HG02610 (cell line): ENCODE measurements at regions not wholly inside any gene's neighbourhood (a gene's known extent, or its start where the extent isn't known, plus 50 kb on each side); places are given as distances from the start of the nearest gene placed in this dataset.

Experiments used
- ATAC-seq: cut with Tn5 transposase; IDR thresholded peaks from one replicate; pipeline ENCODE4 v1.9.1; 2021; ENCODE audit warnings: mild to moderate bottlenecking, moderate library complexity; ENCODE audit not compliant: unreplicated experiment

DNA sequence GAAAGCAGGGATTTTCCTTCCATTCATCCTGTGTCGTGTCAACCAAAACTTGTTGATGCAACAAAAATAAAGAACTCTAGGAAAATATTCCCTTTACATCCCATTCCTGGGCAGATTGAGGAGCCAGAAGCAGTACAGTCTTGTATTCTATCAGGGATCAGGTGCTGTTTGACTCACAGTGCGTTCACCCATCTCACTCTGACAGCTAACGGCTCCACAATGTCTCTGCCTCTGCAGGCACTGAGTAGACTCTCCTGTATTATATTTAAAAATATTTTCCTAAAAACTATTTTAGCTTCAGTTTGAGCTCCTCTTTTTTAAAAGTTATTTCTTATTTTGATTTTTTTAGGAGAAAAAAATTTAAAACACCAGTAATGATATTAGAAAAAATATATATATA, 600.6 kb upstream of the SALL3 start:
- no peak for ATAC-seq

DNA sequence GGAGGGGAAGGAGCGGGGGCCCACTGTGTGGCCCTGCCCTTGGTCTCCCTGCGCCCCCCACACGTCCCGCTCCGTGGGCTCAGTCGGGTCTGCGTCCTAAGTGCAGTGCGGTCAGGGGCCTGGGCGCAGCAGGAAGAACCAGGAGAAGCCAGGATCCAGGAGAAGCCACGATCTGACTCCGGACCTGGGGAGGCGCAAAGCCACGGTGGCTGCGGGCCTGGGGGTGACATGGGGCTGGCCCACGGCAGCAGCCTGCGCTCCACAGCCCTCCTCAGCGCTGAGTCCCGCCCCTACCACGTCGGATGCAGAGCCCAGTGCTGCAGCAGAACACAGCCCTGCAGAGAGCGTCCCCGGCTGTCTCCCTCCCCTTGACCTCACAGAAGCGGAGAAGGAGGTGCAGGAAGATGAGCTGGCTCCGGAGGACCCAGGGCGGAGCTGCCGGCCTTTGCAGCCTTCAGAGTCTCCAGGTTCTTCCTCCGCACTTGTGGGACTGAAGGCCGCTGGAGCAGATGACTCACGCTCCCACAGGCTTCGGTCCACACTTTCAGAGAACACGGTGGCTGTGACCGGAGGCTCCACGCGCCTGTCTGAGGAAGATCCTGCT, 589.2 kb upstream of the SALL3 start:
- no peak for ATAC-seq

DNA sequence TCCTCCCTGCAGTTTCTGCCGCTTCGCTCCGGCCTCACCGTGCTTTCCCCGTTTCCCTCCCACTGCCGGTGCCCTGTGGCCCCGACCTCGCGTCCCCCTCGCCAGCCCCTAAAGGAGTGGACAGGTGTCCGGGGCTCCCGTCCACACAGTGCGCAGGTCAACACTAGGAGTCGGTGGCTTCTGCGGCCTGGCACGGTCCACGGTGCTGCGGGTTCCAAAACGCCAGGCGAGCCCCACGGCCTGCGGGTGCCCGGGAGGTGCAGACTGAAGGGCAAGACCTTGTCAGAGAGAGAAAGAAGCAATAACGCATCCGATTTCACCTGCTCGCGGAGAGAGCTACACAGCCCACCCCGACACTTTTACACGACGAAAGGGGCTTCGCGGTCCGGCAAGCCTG, 588.7 kb upstream of the SALL3 start:
- ATAC-seq, result no peak

DNA sequence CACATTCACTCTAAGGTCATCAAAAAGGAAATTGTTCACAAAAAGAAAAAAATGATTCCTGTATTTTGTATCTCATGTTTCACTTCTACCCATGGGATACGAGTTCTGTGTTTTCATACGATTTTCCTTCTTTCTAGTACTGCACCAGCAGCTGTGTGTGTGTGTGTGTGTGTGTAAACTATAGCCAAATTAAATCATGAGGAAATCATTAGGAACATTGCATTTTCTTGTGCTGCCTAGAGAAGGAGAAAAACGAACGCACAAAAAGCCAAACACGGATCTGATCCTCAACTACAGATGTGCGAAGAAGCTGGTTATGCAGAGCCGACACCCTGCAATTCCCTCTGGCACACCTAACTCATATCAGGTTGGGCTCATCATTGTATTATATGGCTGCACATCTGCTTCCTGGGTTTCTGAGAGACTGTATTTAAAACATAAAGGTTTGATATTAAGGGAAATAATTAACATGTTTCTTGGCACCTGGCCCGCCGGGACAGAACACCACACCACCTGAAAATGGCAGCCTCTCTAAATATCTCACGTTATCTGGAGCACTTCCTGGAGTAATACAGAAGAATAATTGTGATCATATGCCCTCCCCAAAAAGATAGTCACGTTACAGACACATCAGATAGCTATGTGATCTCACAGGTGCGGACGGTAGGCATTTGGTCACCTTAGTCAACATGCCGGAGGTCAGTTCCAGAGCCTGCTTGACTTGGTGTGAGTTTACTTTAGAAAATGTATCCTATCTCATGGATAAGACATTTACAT, 586.3 kb upstream of the SALL3 start:
- no peak for ATAC-seq

DNA sequence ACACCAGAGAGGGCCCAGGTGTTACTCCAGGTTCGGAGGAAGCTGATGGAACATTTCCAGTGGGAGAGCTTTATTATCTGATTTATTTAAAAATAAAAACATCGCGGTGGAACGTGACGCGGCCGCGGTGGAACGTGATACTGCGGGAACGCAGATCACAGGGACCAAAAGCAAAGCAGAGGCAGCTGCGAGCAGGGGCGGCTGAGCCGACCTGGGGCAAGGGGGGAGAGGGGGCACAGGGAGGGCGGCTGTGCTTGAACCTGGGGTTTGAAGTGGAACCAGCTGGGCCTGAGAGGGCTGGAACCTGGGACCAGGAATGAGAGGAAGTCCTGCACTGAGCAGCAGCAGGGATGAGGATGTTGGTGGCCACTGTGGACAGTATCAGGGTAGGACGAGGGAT, 583.5 kb upstream of the SALL3 start:
- ATAC-seq, result no peak

DNA sequence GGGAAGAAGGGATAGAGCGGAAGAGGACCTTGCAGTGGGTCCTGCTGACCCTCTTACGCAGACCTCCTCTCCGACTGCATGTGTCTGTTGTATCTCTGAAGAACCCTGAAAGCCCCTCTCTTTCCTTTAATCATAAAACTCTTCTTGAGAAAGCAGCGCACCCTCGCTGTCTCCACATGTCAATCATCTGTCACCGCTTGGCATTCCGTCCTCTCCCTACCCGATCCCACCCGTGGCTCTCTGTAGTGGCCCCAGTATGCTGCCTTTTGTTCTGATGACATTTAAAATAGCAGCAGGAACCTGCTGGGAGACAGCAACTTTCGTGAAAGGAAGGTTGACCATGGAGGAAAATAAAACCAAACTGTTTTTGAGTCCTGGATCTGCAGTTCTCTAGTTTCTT, 582.9 kb upstream of the SALL3 start:
- no peak for ATAC-seq

DNA sequence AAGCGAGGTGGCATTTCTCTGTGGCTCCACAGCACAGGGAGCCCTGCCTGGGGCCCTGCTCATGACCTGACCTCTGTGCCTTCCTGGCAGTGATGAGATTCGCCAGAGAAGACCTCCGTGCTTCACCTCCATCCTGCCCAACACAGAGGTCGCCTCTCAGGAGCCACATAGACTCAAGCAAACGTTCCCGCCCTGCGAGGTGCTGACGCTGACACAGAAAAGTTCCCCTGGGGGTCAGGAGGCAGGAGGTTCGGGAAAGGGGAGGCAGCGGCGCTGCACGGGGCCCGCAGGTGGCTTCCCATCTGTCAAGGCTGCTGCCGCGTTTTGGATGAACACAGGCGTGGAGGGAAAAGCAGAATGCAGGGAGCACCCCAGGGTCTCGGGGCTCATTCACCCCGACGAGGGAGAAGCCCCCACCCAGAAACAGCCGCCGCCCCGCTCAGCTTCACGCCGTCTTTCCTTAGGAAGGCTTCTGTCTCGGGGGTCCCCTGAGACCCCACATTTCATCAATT, 579.6 kb upstream of the SALL3 start:
- no peak for ATAC-seq

DNA sequence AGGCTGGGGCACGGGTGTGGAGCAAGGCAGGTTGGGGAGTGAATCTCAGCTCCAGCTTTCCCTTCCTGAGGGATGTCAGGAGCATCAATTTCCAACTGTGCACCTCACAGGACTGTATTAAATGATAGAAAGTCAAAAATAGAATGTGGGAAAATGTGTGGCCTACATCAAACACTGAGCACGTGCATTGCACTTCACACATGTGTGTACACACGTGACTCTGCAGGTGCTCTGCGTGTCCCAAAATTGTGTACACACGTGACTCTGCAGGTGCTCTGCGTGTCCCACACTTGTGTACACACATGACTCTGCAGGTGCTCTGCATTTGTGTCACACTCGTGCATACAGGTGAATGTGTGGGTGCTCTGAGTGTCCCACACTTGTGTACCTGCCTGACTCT, 577.2 kb upstream of the SALL3 start:
- ATAC-seq, result no peak

DNA sequence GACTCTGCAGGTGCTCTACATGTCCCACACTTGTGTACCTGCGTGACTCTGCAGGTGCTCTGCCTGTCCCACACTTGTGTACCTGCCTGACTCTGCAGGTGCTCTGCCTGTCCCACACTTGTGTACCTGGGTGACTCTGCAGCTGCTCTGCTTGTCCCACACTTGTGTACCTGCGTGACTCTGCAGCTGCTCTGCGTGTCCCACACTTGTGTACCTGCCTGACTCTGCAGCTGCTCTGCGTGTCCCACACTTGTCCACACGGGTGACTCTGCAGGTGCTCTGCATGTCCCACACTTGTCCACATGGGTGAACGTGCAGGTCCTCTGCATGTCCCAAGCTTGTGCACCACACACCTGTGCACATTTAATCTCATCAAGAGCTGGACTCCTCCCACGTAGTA, 576.7 kb upstream of the SALL3 start:
- no peak for ATAC-seq

DNA sequence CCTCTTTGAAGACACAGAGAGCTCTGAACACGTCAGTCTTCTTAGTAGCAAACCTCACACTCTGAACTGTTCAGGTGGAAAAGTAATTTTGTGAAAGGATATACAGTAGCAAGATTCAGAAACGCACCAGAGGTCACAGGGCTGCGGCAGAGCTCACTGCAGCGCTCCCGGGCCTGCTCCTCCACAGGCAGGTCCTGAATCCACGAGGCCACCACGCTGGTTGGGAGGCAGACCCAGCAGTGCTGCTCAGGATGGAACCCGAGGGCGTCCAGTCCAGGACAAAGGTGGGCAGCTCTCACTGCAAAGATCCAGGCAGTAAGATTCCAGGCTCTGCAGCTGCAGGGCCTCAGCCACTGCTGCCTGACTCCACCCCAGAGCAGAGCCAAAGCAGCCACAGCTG, 576.2 kb upstream of the SALL3 start:
- no peak for ATAC-seq

DNA sequence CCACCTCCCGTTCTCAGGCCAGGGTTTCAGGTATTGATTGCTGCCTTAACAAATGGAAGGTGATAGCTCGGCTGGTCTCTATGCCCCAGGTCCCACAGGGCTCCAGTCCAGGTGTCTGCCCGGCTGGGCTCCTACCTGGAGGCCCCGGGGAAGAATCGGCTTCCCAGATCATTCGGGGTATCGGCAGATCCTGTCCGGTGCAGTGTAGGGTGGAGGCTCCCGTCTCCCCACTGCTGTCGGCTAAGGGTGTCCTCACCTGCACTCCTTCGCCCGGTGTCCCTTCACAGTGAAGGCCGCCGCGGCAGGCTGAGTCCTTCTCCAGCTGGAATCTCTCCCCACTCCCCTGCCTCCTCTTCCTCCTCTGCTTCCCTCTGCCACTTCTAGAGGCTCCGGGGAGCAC, 573.9 kb upstream of the SALL3 start:
- ATAC-seq, result no peak

DNA sequence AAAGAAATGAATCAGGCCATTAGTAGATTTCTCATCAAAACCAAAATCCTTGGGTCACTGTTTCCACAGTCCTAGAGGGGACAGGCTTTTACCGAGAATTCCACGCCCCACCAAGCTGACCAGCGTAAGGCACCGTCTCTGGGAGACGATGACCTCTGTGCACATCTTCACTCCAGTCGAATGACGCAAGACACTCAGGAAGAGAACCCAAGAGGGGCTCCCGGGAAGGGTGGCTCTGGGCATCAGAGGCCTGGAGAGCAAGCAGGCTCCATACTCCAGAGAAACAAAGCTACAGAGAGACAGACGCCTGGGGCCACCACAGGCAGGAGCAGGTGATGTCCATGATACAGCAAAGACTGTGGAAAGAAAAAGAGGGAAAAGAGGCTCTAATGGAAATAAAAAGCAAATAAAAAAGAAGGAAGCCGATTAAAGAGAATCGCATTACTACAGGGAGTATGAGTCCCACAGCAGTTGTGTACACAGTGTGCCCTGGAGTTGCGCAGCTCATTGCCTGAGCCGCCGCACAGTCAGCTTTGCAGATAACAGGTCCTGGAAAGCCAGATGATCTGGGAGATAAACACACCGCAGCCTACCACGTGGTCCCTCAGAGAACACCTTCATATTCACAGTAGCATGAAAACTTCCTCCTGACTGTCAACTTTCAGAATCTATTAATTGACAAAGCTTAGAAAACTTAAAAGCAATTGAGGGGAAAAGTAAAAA, 572.7 kb upstream of the SALL3 start:
- no peak for ATAC-seq

DNA sequence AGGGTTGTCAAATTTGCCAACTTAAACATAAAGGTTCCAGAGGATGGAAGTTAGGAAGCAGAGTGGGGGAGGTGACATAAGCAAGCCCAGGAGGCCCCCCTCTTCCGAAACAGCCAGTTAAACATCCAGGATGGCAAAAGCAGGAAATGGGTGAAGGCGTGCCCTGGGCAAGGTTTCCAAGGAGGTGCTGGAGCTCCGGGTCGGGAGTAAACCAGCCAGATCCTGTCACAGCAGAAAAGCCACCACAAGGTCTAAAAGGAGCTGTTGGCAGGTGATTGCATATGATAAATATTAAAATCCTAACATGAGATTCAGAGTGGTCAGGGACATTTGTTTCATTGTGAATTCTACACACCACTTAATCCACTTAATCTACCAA, 572.2 kb upstream of the SALL3 start:
- ATAC-seq, result no peak

DNA sequence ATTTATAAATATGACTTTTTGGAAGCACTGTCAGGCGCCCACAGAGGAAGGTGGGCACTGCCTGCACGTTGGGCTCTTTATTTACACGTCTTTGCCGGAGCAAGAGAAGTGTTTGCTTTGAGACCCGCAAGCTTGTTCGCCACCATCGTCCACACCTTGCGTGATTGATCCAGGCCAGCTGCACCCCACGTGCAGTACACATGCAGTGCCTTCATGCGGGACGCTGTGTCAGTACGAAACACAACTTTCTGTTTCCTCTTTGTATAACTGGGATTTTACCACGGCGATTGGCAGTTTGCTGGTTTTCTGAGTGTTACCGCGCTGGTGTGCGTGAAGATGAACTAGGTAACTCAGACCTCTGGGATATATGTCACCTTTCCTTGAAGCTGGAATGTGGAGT, 571.0 kb upstream of the SALL3 start:
- no peak for ATAC-seq

DNA sequence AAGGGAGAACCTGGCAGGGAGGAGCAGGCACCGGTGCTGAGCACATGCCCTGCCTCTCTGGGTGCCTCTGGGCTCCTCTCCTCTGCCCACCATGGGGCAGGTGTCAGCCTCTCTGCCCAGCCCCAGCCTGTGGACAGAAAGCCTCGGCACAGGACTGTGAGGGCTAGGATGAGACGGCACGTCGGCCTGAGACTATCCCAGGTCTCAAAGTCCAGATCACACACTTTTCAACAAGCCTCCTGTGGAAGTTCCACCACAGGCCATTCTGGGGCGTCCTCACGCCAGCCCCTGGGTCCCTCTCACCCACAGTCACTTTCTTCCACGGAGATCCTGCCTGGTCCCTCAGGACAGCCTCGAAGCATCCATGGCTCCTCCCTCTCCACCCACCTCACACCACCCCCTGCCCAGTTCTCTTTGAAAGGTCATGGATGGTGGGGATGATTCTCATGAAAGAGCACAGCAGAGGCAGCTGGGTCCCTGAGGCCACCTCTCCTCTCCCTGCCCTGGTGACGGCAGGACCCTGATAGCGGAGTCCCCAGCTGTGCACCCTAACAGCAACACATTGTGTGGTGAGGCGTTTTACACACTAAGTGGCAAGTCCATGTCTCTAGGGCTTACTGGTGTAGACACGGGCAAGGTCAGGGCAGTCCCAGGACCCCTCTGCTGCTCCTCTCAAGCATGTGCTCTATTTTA, 569.4 kb upstream of the SALL3 start:
- ATAC-seq, result no peak

DNA sequence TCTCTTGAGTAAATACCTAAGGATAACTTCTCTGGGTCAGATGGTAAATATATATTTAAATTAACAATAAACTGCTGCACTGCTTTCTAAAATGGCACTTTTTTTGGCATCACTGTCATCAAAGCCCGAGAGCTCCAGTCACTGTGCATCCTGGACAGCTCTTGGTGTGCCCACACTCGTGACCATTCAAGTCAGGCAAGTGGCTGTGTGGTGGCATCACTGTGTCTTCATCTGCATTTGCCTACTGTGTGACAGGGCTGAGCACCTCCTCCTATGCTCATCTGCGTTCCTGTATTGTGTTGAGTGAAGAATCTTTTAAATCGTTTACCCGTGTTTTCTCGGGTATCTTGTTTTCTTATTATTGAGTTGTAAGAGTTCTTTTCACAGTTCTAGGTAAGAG, 568.1 kb upstream of the SALL3 start:
- ATAC-seq, result no peak

DNA sequence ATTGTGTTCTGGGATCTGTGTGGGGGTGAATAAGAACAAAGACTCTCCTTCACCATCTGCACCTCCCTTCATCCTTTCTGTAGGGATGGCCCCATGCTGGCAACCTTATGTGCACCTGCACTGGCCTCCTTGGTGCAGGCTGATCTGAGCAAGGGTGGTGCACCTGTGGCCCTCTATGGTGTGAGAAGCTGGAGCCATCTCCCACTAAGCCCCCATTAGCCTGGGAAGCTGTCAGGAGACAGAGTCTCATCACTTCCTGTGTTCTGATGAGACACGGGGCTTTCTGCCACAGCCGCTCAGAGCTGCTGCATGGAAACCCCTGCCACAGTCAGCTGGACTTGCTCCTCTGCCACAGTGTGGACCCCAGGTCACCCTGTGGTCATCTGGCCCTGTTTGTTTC, 565.3 kb upstream of the SALL3 start:
- ATAC-seq, result no peak

DNA sequence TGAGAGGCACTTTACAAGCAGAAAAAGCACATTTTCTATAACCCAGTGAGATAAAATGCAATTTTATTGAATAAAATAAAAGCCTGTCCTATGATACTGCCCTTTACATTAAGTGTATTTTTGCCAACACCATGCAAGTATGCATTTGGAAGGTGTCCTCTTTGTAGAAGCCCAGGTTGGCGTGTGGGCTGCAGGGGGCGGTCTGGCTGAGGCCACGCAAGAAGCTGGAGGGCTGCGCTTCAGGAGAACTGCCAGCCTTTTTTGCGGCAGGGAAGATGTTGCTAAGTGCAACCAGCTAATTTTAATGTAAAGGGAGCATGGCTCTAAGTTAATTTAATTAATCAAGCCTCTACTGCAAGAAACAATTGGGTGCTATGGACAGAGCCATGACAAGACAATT, 562.8 kb upstream of the SALL3 start:
- no peak for ATAC-seq

DNA sequence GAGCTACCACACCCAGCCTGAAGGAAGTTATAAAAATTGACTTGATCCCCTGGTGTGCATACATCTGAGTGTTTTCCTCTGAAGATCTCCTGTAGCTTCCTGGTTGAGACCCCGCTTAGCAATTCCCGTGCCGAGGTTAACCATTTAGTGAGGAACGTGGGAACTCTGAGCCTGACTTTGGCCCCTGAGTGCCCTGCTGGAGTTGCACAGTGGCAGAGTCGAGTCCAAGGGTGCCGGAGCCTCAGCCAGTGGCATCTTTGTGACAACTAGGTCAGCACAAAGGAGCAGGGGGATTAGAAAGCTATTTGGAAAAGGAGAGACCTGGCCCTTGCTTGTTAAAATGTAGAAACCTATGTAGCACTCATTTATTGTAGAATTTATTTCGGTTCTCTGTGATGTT, 561.2 kb upstream of the SALL3 start:
- no peak for ATAC-seq

DNA sequence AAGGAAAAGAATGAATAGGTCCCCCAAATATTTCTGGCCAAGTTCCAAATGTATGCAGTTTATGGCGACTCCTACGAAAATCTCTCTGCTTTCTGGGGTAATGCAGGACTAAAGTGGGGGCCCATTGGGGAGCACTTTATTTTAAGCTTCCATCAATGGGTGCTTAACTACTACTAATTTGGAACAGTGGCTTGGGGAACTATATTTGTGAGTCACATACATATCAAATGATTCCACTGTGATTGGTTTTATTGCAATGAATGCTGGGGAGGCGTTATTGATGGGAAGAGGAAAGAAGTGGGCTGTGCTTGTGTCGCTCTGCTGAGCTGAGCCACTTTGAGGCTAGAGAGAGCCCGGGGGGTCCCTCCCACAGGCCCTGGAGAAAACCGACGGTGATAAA, 560.4 kb upstream of the SALL3 start:
- no peak for ATAC-seq

DNA sequence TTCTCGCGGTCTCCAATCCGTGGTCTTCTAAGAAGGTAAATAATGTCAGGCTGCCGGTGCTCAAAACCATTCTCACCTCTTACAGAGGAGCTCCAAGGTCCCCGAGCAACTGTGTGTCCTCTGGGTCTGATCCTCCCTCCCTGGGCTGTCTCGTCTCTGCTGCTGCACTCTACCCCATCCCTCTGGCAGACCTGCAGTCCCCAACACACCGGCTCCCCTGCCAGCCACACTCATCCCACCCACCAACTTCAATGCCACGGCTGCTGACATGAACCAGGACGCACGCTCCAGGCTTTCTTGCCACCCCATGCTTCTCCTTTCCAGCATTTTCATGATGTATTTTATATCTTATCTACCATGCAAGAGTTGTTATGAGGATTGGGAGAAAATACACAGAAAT, 559.5 kb upstream of the SALL3 start:
- no peak for ATAC-seq

DNA sequence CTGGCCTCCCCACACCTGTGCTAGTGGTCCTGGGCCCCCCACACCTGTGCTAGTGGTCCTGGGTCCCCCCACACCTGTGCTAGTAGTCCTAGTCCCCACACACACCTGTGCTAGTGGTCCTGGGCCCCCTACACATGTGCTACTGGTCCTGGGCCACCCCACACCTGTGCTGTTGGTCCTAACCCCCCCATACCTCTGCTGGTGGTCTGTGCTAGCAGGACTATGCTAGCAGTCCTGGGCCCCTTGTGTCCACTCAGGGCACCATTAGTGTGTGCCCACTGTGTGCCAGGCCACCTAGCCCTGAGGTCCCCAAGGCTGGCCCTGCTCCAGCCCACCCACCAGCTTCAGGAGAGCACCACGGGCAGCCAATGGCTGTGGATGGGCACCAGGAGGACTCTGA, 558.2 kb upstream of the SALL3 start:
- no peak for ATAC-seq
